OCI-LY3 (cell line): ENCODE measurements at regions not wholly inside any gene's neighbourhood (a gene's known extent, or its start where the extent isn't known, plus 50 kb on each side); places are given as distances from the start of the nearest gene placed in this dataset.

Source experiments
- H2AFZ ChIP-seq: fragments of 200-600, 300-600 bp; shearing (Covaris generic); 2 replicates; pipeline ENCODE4 v1.6.0; 2014; ENCODE audit warnings: antibody characterized with exemption, low read depth, low read length
- H3K27ac ChIP-seq: fragments of 200-600, 300-600 bp; sonication (generic); 2 replicates; pipeline ENCODE4 v1.5.1; 2014; ENCODE audit warnings: mild to moderate bottlenecking, low read length, moderate library complexity, mixed read lengths
- H3K27me3 ChIP-seq: fragments of 200-600, 300-600 bp; sonication (generic); 2 replicates; pipeline ENCODE4 v1.6.1; 2014; ENCODE audit warnings: low read depth, low read length, mixed read lengths
- H3K36me3 ChIP-seq: fragments of 200-600, 300-600 bp; sonication (generic); replicated peaks from 2 replicates; pipeline ENCODE3; 2014; ENCODE audit warnings: low read depth, low read length, mixed read lengths
- H3K4me1 ChIP-seq: fragments of 300-600, 200-600 bp; sonication (generic); 2 replicates; pipeline ENCODE4 v1.6.1; 2014; ENCODE audit warnings: low read length, mixed read lengths
- H3K4me2 ChIP-seq: fragments of 200-600, 300-600 bp; sonication (generic); 2 replicates; pipeline ENCODE4 v1.6.1; 2014; ENCODE audit warnings: low read length, mixed read lengths
- H3K4me3 ChIP-seq: fragments of 300-600, 200-600 bp; sonication (generic); 2 replicates; pipeline ENCODE4 v1.5.1; 2014; ENCODE audit warnings: antibody characterized with exemption, mild to moderate bottlenecking, low read length, moderate library complexity
- H3K79me2 ChIP-seq: fragments of 300-600, 200-600 bp; shearing (Covaris generic); 2 replicates; pipeline ENCODE4 v1.6.1; 2014; ENCODE audit warnings: mild to moderate bottlenecking, low read length, mixed read lengths
- H3K9ac ChIP-seq: fragments of 300-600, 200-600 bp; shearing (Covaris generic); 2 replicates; pipeline ENCODE4 v1.6.0; 2014; ENCODE audit warnings: mild to moderate bottlenecking, low read length, moderate library complexity
- H3K9me3 ChIP-seq: fragments of 200-600, 300-600 bp; shearing (Covaris generic); 2 replicates; pipeline ENCODE4 v1.6.1; 2014; ENCODE audit warnings: low read length, mixed read lengths; ENCODE audit not compliant: insufficient read depth
- H4K20me1 ChIP-seq: fragments of 200-600, 300-600 bp; sonication (generic); 2 replicates; pipeline ENCODE4 v1.6.1; 2016; ENCODE audit warnings: low read length, mixed read lengths; ENCODE audit not compliant: insufficient read depth
- CTCF ChIP-seq: fragments of 200-600, 300-600 bp; sonication (generic); IDR thresholded peaks from 2 replicates; pipeline ENCODE4 v1.5.1; 2014; ENCODE audit warnings: antibody characterized with exemption, low read length, low read depth
- EZH2phosphoT487 ChIP-seq: fragments of 200-600 bp; shearing (Covaris generic); IDR thresholded peaks from 2 replicates; pipeline ENCODE4 v1.6.1; 2018; ENCODE audit warnings: antibody characterized with exemption, mixed run types, low read depth

- TF ChIP-seq EZH2phosphoT487 (no peak), CTCF (no peak)
- H3K4me1 ChIP-seq: no peaks in the 10 kb centered on the region
These were observed 348.4 kb downstream of the BRINP1 start for GRCh38 chr9:119020730-119021333.

GRCh38 chr9:119026120-119026519 is 343.1 kb downstream of the BRINP1 start:
- Histone ChIP-seq H3K4me2 (no peak overlapping the region), H3K27me3 (no peaks in the 10 kb centered on the region), H3K9me3 (no peaks in the 10 kb centered on the region), H4K20me1 (no peaks in the 10 kb centered on the region), H2AFZ (no peak overlapping the region), H3K27ac (no peak overlapping the region), H3K4me1 (no peaks in the 10 kb centered on the region), H3K36me3 (no peaks in the 10 kb centered on the region), H3K79me2 (no peaks in the 10 kb centered on the region), H3K4me3 (no peak overlapping the region), H3K9ac (no peak overlapping the region)
- TF ChIP-seq CTCF: no peak
- TF ChIP-seq EZH2phosphoT487: no peak

More at GRCh38 chr9:119020730-119021333, 348.4 kb downstream of the BRINP1 start:
- Histone ChIP-seq H2AFZ (no peak overlapping the region), H3K27ac (no peak overlapping the region), H3K4me3 (no peak overlapping the region), H3K36me3 (no peaks in the 10 kb centered on the region), H4K20me1 (no peaks in the 10 kb centered on the region), H3K79me2 (no peaks in the 10 kb centered on the region), H3K9ac (no peak overlapping the region), H3K9me3 (no peaks in the 10 kb centered on the region), H3K27me3 (no peaks in the 10 kb centered on the region), H3K4me2 (no peak overlapping the region)

DNA sequence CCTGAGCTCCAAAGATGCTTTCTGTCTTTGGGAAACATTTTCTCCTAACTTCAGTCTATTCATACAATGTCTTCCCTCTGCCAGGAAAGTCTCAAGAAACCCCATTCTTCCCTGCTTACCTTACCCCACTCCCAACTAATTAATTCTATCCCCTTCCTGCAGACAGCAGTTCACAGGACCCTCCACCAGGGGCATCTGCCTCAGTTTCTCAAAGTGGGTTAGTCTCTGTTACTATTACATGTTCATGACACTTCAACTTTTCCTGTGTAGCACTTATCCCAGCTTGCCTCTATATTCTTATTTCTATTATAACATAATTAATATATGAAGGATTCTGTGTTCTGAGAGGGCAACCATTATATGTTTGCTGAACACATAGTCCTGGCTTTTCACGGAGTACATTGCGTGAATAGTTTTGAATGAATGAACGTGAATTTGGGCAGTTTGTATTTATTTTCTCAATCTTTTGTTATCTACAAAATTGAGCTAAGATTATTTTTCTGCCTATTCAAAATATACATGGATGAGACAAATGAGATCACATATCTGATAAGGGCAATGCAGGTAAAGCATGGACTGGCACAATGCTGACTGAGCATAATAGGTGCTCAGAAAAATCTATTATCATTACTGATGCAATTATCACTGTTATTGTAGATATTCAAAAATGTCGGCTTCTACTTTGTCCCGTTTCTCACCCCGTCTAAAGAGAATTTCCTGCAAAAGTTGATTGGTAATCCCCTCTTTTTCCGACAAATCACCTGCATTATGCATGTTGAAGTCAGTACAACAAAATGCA is 341.1 kb downstream of the BRINP1 start:
- no peak overlapping the region for H3K27ac ChIP-seq
- no peaks in the 10 kb centered on the region for H3K9me3 ChIP-seq
- no peak for TF ChIP-seq EZH2phosphoT487
- H3K4me1 ChIP-seq: no peaks in the 10 kb centered on the region
- no peak overlapping the region for H3K9ac ChIP-seq
- H3K36me3 ChIP-seq: no peaks in the 10 kb centered on the region
- H4K20me1 ChIP-seq: no peaks in the 10 kb centered on the region
- no peak overlapping the region for H3K4me2 ChIP-seq
- H3K4me3 ChIP-seq: no peak overlapping the region
- H3K27me3 ChIP-seq: no peaks in the 10 kb centered on the region
- H2AFZ ChIP-seq: no peak overlapping the region
- no peaks in the 10 kb centered on the region for H3K79me2 ChIP-seq

- H3K27me3 ChIP-seq: no peaks in the 10 kb centered on the region
- no peak overlapping the region for H2AFZ ChIP-seq
- H4K20me1 ChIP-seq: no peaks in the 10 kb centered on the region
- H3K27ac ChIP-seq: no peak overlapping the region
- H3K79me2 ChIP-seq: no peaks in the 10 kb centered on the region
- H3K9ac ChIP-seq: no peak overlapping the region
- no peaks in the 10 kb centered on the region for H3K9me3 ChIP-seq
- TF ChIP-seq EZH2phosphoT487: no peak
- no peak for TF ChIP-seq CTCF
- no peak overlapping the region for H3K4me3 ChIP-seq
- no peaks in the 10 kb centered on the region for H3K4me1 ChIP-seq
- H3K36me3 ChIP-seq: no peaks in the 10 kb centered on the region
- H3K4me2 ChIP-seq: no peak overlapping the region
These were observed 339.3 kb downstream of the BRINP1 start for GRCh38 chr9:119029886-119030285.
